C4-2B (cell line): ENCODE measurements at regions not wholly inside any gene's neighbourhood (a gene's known extent, or its start where the extent isn't known, plus 50 kb on each side); places are given as distances from the start of the nearest gene placed in this dataset.

ENCODE experiments used
- H3K27ac ChIP-seq: fragments of 450-650 bp; 2 replicates; pipeline ENCODE4 v1.5.1; 2017
- CTCF ChIP-seq: fragments of 450-650 bp; conservative IDR thresholded peaks from 2 replicates; pipeline ENCODE4 v1.5.1; 2017; ENCODE audit warnings: mild to moderate bottlenecking
- ZFX ChIP-seq: fragments of 450-650 bp; IDR thresholded peaks from 2 replicates; pipeline ENCODE4 v1.6.1; 2017

DNA sequence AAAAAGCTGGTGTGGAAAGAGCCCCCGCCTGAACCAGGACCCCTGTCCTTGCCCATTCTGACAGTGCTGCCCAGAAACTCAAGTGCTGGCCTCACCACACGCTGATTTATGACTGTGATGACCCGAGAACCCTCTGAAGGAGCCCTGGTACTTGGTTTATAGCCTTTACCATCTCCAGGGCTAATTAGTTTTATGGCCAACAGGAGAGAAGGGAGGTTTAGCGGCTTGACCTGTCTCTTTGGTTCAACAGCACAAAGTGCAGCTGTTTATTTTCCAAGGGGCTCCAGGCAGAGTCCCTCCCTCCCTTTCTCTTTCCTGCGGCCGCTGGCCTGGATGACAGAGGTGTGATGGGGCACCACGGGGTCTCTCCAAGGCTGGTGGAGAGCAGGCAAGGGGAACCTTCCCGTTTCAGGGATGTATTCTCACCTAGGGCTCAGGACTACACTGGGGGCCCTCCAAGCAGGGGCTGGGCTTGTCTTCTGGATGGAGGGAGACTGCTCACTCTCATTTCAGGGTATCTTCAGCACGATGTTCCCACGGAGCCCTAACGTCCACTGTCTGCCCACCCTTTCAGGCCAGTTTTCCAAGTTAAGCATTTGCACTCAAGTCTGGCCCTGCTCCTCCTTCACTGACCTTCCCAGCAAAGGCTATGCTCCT, 174.2 kb upstream of the GLI2 start:
- no peak overlapping the region for H3K27ac ChIP-seq
- TF ChIP-seq CTCF: no peak
- no peak for TF ChIP-seq ZFX

DNA sequence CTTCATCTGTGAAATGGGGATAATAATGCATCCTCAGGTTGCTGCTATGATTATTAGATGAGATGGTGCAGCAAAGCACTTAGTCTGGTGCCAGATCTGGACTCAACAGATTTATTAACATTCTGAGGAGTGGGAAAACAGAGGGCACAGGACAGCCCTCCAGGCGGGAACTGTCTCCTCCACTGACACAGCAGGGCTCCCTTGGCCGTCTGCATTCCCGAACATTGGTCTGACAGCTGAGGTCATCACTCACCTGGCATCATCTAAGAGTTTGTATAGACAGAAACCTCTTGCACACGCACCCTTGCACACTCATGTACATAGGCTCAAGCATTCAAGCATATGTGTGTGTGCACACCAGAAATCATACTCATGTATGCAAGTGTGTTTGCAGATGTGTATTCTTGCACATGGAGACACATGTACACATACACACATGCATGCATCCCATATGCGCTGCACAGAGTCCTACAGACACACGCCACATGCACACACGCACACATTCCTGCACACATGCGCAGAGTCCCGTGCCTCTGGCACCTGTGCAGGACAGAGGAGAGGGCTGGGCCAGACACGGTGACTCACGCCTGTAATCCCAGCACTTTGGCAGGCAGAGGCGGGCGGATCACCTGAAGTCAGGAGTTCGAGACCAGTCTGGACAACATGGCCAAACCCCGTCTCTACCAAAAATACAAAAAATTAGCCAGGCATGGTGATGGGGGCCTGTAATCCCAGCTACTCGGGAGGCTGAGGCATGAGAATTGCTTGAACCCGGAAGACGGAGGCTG, 173.3 kb upstream of the GLI2 start:
- TF ChIP-seq ZFX: no peak
- no peak for TF ChIP-seq CTCF
- H3K27ac ChIP-seq: no peak overlapping the region

DNA sequence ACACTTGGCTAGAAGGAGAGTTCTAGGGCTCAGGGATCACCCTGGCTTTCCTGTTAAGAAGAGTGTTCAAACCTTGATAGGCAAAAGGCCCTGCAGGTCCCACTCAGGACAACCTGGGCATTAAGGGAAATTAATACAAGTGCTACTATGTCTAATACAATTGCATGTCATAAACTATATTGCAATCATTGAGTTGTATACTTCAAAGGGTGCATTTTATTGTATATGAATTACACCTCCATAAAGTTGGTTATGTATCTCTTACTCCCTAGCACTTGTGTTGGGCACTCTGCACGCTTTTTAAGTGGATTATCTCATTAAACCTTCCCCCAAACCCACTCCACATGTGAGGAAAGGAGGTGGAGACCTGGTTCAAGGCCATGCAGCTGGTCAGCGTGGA, 172.1 kb upstream of the GLI2 start:
- no peak for TF ChIP-seq ZFX
- no peak for TF ChIP-seq CTCF
- no peak overlapping the region for H3K27ac ChIP-seq

GRCh38 chr2:120564213-120565094, 171.2 kb upstream of the GLI2 start:
- no peak overlapping the region for H3K27ac ChIP-seq
- TF ChIP-seq CTCF (no peak), ZFX (no peak)

DNA sequence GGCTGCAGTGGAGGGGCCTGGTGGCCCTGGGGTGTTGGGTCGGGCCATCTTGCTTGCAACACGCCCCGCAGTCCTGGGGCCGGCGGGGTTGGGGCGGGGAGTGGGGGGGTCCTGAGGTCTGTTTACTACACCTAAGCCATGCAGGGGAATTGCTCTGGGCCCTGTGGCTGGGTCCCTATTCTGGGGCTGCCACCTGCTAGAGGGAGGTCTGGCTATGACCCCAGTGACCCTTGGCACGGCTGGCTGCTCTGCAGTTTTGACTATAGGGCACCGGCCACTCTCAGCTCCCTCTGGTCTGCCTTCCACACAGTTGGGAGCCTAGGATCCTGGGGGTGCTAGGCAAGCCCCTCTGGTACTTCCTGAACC, 170.6 kb upstream of the GLI2 start:
- no peak for TF ChIP-seq CTCF
- no peak for TF ChIP-seq ZFX
- no peak overlapping the region for H3K27ac ChIP-seq

DNA sequence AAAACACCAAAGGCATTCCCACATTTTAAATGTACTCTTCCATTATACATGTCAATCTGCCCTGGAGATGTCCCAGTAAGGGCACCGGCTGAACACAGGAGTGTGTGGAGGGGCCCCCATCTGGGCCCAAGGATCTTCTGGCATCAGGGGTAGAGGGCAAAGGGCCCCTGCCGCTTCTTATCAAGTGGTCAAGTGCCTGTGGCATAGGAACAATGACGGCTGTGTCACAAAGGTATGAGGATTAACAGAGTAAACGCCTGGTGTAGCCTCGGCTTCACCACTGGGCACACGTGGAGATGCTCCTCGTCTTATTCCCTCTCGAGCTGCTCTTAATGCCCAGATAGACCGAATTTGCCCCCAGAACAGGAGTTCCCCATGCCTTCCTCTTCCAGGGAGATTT, 169.7 kb upstream of the GLI2 start:
- no peak overlapping the region for H3K27ac ChIP-seq
- TF ChIP-seq CTCF (no peak), ZFX (no peak)
